Esophagus (tissue), 2 donors: ENCODE measurements at regions not wholly inside any gene's neighbourhood (a gene's known extent, or its start where the extent isn't known, plus 50 kb on each side); places are given as distances from the start of the nearest gene placed in this dataset.

Source experiments
- H3K27ac ChIP-seq, 2 donors: one replicate each; pipeline ENCODE4 v1.5.1; 2013; ENCODE audit warnings: low read depth in 2 of 2, mild to moderate bottlenecking in 2 of 2, inconsistent platforms in 1 of 2, low read length in 1 of 2, moderate library complexity in 1 of 2
- H3K27me3 ChIP-seq, 2 donors: one replicate each; pipeline ENCODE4 v1.6.1; 2013; ENCODE audit warnings: low read length in 2 of 2, control low read depth in 1 of 2, mild to moderate bottlenecking in 1 of 2; ENCODE audit not compliant: insufficient read depth in 2 of 2, control insufficient read depth in 1 of 2
- H3K36me3 ChIP-seq, 2 donors: one replicate each; pipeline ENCODE4 v1.6.1; 2013; ENCODE audit warnings: low read length in 1 of 2; ENCODE audit not compliant: control insufficient read depth in 2 of 2, insufficient read depth in 2 of 2
- H3K4me1 ChIP-seq, 2 donors: one replicate each; pipeline ENCODE4 v1.6.1; 2013; ENCODE audit warnings: low read length in 1 of 2; ENCODE audit not compliant: control insufficient read depth in 2 of 2, insufficient read depth in 2 of 2
- H3K4me3 ChIP-seq, 2 donors: one replicate each; pipeline ENCODE4 v1.5.1; 2013; ENCODE audit warnings: low read length in 2 of 2, mild to moderate bottlenecking in 2 of 2, low read depth in 1 of 2, moderate library complexity in 1 of 2
- H3K9me3 ChIP-seq, 2 donors: one replicate each; pipeline ENCODE4 v1.6.1; 2013; ENCODE audit warnings: mild to moderate bottlenecking in 2 of 2, low read depth in 1 of 2, low read length in 1 of 2, moderate library complexity in 1 of 2; ENCODE audit not compliant: control insufficient read depth in 2 of 2, insufficient read depth in 1 of 2
- WGBS, 2 donors: extraction: QIAGEN DNeasy Blood & Tissue Kit; methylation state at CpG; one replicate each; pipeline ENCODE4 v1.1.7; 2013; 5-methylcytosine and 5-hydroxymethylcytosine counted together
- donor health status: healthy with polysubstance abuse.
- donor health status: Bipolar disorder and iron deficiency.

GRCh38 chr9:79945495-79945894, 373.7 kb downstream of the TLE4 start:
- H3K4me3 ChIP-seq = no peak overlapping the region
- H3K27ac ChIP-seq = no peak overlapping the region
- no peaks in the 10 kb centered on the region for H3K27me3 ChIP-seq
- no peaks in the 10 kb centered on the region for H3K9me3 ChIP-seq
- peaks cover 0 to 3% of the 10 kb centered on the region in 2 donors for H3K4me1 ChIP-seq
- no peaks in the 10 kb centered on the region for H3K36me3 ChIP-seq

- peaks cover 0 to 3% of the 10 kb centered on the region in 2 donors for H3K4me1 ChIP-seq
- no peaks in the 10 kb centered on the region for H3K27me3 ChIP-seq
- H3K36me3 ChIP-seq = no peaks in the 10 kb centered on the region
- WGBS, 2 donors = 40 to 70% methylated on average over 1 of the region's 1 CpG
- H3K27ac ChIP-seq = no peak overlapping the region
- no peaks in the 10 kb centered on the region for H3K9me3 ChIP-seq
- no peak overlapping the region for H3K4me3 ChIP-seq
Measured at GRCh38 chr9:79945016-79945415, 373.3 kb downstream of the TLE4 start.

DNA sequence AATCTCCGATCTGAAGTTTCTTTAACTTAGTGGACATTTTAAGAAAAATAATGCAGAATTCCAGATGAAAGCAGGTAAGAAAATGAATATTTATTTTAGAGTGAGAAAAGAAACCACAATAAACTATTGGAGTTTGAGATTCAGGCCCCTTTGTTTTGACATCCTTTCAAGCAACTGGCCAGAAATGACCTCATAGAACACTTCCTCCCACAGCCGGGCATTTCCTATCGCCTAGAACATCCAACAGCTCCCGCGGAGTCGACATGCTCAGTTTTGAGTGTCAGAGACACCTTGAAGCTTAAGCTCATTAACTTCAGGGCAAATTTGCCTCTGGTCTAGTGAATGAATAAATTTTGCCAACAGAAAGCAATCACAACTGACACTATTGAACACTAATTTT, 369.2 kb downstream of the TLE4 start:
- H3K27me3 ChIP-seq = no peaks in the 10 kb centered on the region
- H3K27ac ChIP-seq = no peak overlapping the region
- no peaks in the 10 kb centered on the region for H3K4me1 ChIP-seq
- WGBS, 2 donors = 71 to 84% methylated on average over 6 of the region's 6 CpGs
- no peaks in the 10 kb centered on the region for H3K9me3 ChIP-seq
- no peaks in the 10 kb centered on the region for H3K36me3 ChIP-seq
- H3K4me3 ChIP-seq = no peak overlapping the region

DNA sequence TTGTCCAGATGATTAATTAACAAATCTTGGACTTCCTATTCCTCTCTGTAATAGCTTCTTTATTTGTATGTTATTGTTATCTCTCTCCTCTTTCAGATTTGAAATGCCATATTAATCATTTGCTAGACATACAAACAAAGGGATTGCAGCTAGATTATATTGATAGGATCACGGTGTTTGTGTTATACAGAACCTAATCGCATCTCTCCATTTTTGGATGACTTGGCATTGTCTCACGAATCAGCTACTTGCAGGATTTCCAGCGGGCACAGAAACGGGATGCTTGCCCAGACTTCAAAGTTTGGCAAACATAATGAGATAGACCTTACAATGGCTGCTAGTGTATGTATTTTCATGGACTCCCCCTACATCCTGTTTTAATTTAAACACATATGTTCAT, 368.1 kb downstream of the TLE4 start:
- Histone ChIP-seq H3K36me3 (no peaks in the 10 kb centered on the region), H3K27me3 (no peaks in the 10 kb centered on the region), H3K4me3 (no peak overlapping the region), H3K27ac (no peak overlapping the region), H3K9me3 (no peaks in the 10 kb centered on the region), H3K4me1 (no peaks in the 10 kb centered on the region)
- WGBS, 2 donors = 11 to 22% methylated on average over 5 of the region's 5 CpGs

GRCh38 chr9:79936336-79936735, 364.6 kb downstream of the TLE4 start:
- H3K27ac ChIP-seq = no peak overlapping the region
- no peaks in the 10 kb centered on the region for H3K4me1 ChIP-seq
- WGBS, 2 donors = 90 to 92% methylated on average over 4 of the region's 4 CpGs
- H3K9me3 ChIP-seq = no peaks in the 10 kb centered on the region
- no peaks in the 10 kb centered on the region for H3K27me3 ChIP-seq
- no peaks in the 10 kb centered on the region for H3K36me3 ChIP-seq
- no peak overlapping the region for H3K4me3 ChIP-seq

GRCh38 chr9:79929285-79929684, 357.5 kb downstream of the TLE4 start:
- Histone ChIP-seq H3K4me3 (no peak overlapping the region), H3K27ac (no peak overlapping the region), H3K9me3 (no peaks in the 10 kb centered on the region), H3K36me3 (no peaks in the 10 kb centered on the region), H3K4me1 (no peaks in the 10 kb centered on the region), H3K27me3 (no peaks in the 10 kb centered on the region)
- 91 to 93% methylated on average over 4 of the region's 4 CpGs for WGBS, 2 donors

- Histone ChIP-seq H3K36me3 (no peaks in the 10 kb centered on the region), H3K4me1 (no peaks in the 10 kb centered on the region), H3K27me3 (no peaks in the 10 kb centered on the region), H3K27ac (no peak overlapping the region), H3K4me3 (no peak overlapping the region), H3K9me3 (no peaks in the 10 kb centered on the region)
- WGBS, 2 donors = 82 to 87% methylated on average over 4 of the region's 4 CpGs
Measured at GRCh38 chr9:79928661-79929223, 357.0 kb downstream of the TLE4 start.

GRCh38 chr9:79925326-79925725, 353.6 kb downstream of the TLE4 start:
- Histone ChIP-seq H3K9me3 (no peaks in the 10 kb centered on the region), H3K4me3 (no peak overlapping the region), H3K36me3 (no peaks in the 10 kb centered on the region), H3K4me1 (no peaks in the 10 kb centered on the region), H3K27me3 (no peaks in the 10 kb centered on the region), H3K27ac (no peak overlapping the region)

DNA sequence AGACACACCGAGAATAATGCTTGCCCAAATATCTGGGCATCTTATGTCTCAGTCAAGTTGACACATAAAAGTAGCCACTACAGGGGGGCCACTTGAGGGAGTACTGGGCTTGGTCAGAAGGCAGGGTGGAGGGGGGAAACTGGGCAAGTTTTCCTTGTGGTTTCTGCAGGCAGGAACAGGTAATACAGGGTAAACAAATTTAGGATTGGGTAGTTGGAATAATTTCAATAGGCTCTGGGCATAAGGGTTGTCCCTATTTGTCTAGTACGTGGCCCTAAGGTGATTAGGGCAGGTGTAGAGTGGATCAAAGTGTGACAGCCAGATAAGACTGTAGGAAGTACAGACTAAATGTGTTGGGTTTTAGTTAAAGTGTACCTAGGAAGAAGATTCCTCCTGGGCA, 353.1 kb downstream of the TLE4 start:
- 36 to 51% methylated on average over 2 of the region's 2 CpGs for WGBS, 2 donors
- no peaks in the 10 kb centered on the region for H3K36me3 ChIP-seq

GRCh38 chr9:79917421-79917820, 345.7 kb downstream of the TLE4 start:
- 82 to 85% methylated on average over 4 of the region's 4 CpGs for WGBS, 2 donors
- H3K4me3 ChIP-seq = no peak overlapping the region
- no peaks in the 10 kb centered on the region for H3K4me1 ChIP-seq
- no peak overlapping the region for H3K27ac ChIP-seq
- no peaks in the 10 kb centered on the region for H3K9me3 ChIP-seq
- H3K27me3 ChIP-seq = no peaks in the 10 kb centered on the region
- H3K36me3 ChIP-seq = no peaks in the 10 kb centered on the region

More for the DNA sequence above, 353.1 kb downstream of the TLE4 start:
- H3K27ac ChIP-seq = no peak overlapping the region
- no peak overlapping the region for H3K4me3 ChIP-seq
- H3K27me3 ChIP-seq = no peaks in the 10 kb centered on the region
- H3K9me3 ChIP-seq = no peaks in the 10 kb centered on the region
- H3K4me1 ChIP-seq = no peaks in the 10 kb centered on the region
